Cardiac muscle cell (in vitro differentiated cells and primary cell): ENCODE measurements at regions not wholly inside any gene's neighbourhood (a gene's known extent, or its start where the extent isn't known, plus 50 kb on each side); places are given as distances from the start of the nearest gene placed in this dataset.

ENCODE experiments used
- DNase-seq, 2 donors: peaks; one replicate each; pipeline versions ENCODE4 v3.0.0 to v3.0.0-alpha.2; 2010 to 2017; ENCODE audit warnings: low read depth in 1 of 2, low spot score in 1 of 2
- H3K27ac ChIP-seq: fragments of 200-600 bp; sonication (generic); 2 replicates; pipeline ENCODE4 v1.5.1; 2016
- H3K27me3 ChIP-seq: fragments of 200-600 bp; sonication (generic); 2 replicates; pipeline ENCODE4 v1.6.0; 2016; ENCODE audit warnings: control low read depth
- H3K36me3 ChIP-seq: fragments of 200-600 bp; sonication (generic); 2 replicates; pipeline ENCODE4 v1.5.1; 2016; ENCODE audit warnings: control low read depth
- H3K4me1 ChIP-seq: fragments of 200-600 bp; sonication (generic); 2 replicates; pipeline ENCODE4 v1.8.1; 2017; ENCODE audit warnings: low read depth, mild to moderate bottlenecking, mixed run types
- H3K4me3 ChIP-seq: fragments of 200-600 bp; sonication (generic); 2 replicates; pipeline ENCODE4 v1.5.1; 2016; ENCODE audit warnings: mild to moderate bottlenecking
- H3K9me3 ChIP-seq: fragments of 200-600 bp; sonication (generic); 2 replicates; pipeline ENCODE4 v1.5.1; 2017; ENCODE audit warnings: low read depth, mild to moderate bottlenecking, control low read depth
- CTCF ChIP-seq: IDR thresholded peaks from 2 replicates; pipeline ENCODE4 v1.5.1; 2012; ENCODE audit warnings: low read depth, mild to moderate bottlenecking, low read length

- no peak for TF ChIP-seq CTCF
- no peaks in the 10 kb centered on the region for H3K27me3 ChIP-seq
- DNase-seq = no peak
- no peak overlapping the region for H3K4me3 ChIP-seq
- H3K4me1 ChIP-seq = no peaks in the 10 kb centered on the region
- H3K36me3 ChIP-seq = no peaks in the 10 kb centered on the region
- no peaks in the 10 kb centered on the region for H3K9me3 ChIP-seq
- H3K27ac ChIP-seq = no peak overlapping the region
Observed at GRCh38 chr5:125033602-125034001, 287.2 kb upstream of the ZNF608 start.

GRCh38 chr5:125034331-125034730, 287.9 kb upstream of the ZNF608 start:
- Histone ChIP-seq H3K4me3 (no peak overlapping the region), H3K36me3 (no peaks in the 10 kb centered on the region), H3K9me3 (no peaks in the 10 kb centered on the region), H3K27ac (no peak overlapping the region), H3K27me3 (no peaks in the 10 kb centered on the region), H3K4me1 (no peaks in the 10 kb centered on the region)
- TF ChIP-seq CTCF = no peak
- DNase-seq = no peak

- Histone ChIP-seq H3K4me1 (no peaks in the 10 kb centered on the region), H3K9me3 (no peaks in the 10 kb centered on the region), H3K27ac (no peak overlapping the region), H3K27me3 (no peaks in the 10 kb centered on the region), H3K4me3 (no peak overlapping the region), H3K36me3 (no peaks in the 10 kb centered on the region)
- TF ChIP-seq CTCF = no peak
- no peak for DNase-seq
Observed at GRCh38 chr5:125036494-125036893, 290.1 kb upstream of the ZNF608 start.

- no peak for TF ChIP-seq CTCF
- no peak overlapping the region for H3K27ac ChIP-seq
- no peak overlapping the region for H3K4me3 ChIP-seq
- no peaks in the 10 kb centered on the region for H3K27me3 ChIP-seq
- H3K4me1 ChIP-seq = no peaks in the 10 kb centered on the region
- H3K36me3 ChIP-seq = no peaks in the 10 kb centered on the region
- no peaks in the 10 kb centered on the region for H3K9me3 ChIP-seq
- no peak for DNase-seq
Observed at GRCh38 chr5:125037020-125037419, 290.6 kb upstream of the ZNF608 start.

- Histone ChIP-seq H3K4me1 (peaks cover 5% of the 10 kb centered on the region), H3K9me3 (no peaks in the 10 kb centered on the region), H3K27ac (no peak overlapping the region), H3K36me3 (no peaks in the 10 kb centered on the region), H3K27me3 (no peaks in the 10 kb centered on the region), H3K4me3 (no peak overlapping the region)
- TF ChIP-seq CTCF = no peak
- no peak for DNase-seq
Observed at GRCh38 chr5:125037530-125037929, 291.1 kb upstream of the ZNF608 start.

GRCh38 chr5:125038477-125038876, 292.0 kb upstream of the ZNF608 start:
- no peak for TF ChIP-seq CTCF
- Histone ChIP-seq H3K36me3 (no peaks in the 10 kb centered on the region), H3K4me1 (peaks cover 14% of the 10 kb centered on the region), H3K27me3 (no peaks in the 10 kb centered on the region), H3K27ac (no peak overlapping the region), H3K9me3 (no peaks in the 10 kb centered on the region), H3K4me3 (no peak overlapping the region)
- DNase-seq = no peak
